WTC11 (cell line): ENCODE measurements at regions not wholly inside any gene's neighbourhood (a gene's known extent, or its start where the extent isn't known, plus 50 kb on each side); places are given as distances from the start of the nearest gene placed in this dataset.

Experiments
- CTCF ChIP-seq: fragments of 200-600 bp; IDR thresholded peaks from 2 replicates; pipeline ENCODE4 v1.8.0; 2022; ENCODE audit warnings: antibody characterized with exemption
- NR2C2 ChIP-seq: sonication (generic); formaldehyde crosslinking; IDR thresholded peaks from 2 replicates; pipeline ENCODE4 v1.8.0; 2022; ENCODE audit warnings: mild to moderate bottlenecking, missing genetic modification reagents
- PREB ChIP-seq: sonication (generic); formaldehyde crosslinking; IDR thresholded peaks from 2 replicates; pipeline ENCODE4 v1.8.1; 2022; ENCODE audit warnings: mild to moderate bottlenecking, missing genetic modification reagents, moderate library complexity, borderline replicate concordance
- SMAD4 ChIP-seq: sonication (generic); formaldehyde crosslinking; IDR thresholded peaks from 2 replicates; pipeline ENCODE4 v1.8.0; 2022; ENCODE audit warnings: mild to moderate bottlenecking, missing genetic modification reagents
- TP53 ChIP-seq: sonication (generic); formaldehyde crosslinking; IDR thresholded peaks from 2 replicates; pipeline ENCODE4 v1.8.1; 2023; ENCODE audit warnings: mild to moderate bottlenecking, missing genetic modification reagents
- USF1 ChIP-seq: sonication (generic); formaldehyde crosslinking; IDR thresholded peaks from 2 replicates; pipeline ENCODE4 v1.8.0; 2022; ENCODE audit warnings: mild to moderate bottlenecking, missing genetic modification reagents

- TF ChIP-seq TP53 (no peak), NR2C2 (CRISPR knock-in tag) (no peak), SMAD4 (CRISPR knock-in tag) (no peak), PREB (CRISPR knock-in tag) (no peak), USF1 (CRISPR knock-in tag) (no peak), CTCF (no peak)
Measured at GRCh38 chr3:187550446-187550845, 119.7 kb downstream of the SST start.
